NCI-H1092 treated with DMSO at 0.1 percent for 48 hours (cell line): ENCODE measurements at regions not wholly inside any gene's neighbourhood (a gene's known extent, or its start where the extent isn't known, plus 50 kb on each side); places are given as distances from the start of the nearest gene placed in this dataset.
"Not testable (repeated sequence)": the region's sequence is repeated elsewhere in the genome, so short reads cannot be mapped to it uniquely, and the experiment has no call there.

Experiments
- DNase-seq: peaks from one replicate; lab custom pipeline; 2025; lab: John Stamatoyannopoulos, UW

- peak; percentile 73 for DNase-seq
These were observed 53.9 kb downstream of the OTOR start for GRCh38 chr20:16801919-16802651.

GRCh38 chr20:16802652-16802935 is 54.4 kb downstream of the OTOR start:
- no peak for DNase-seq

- DNase-seq: peak; percentile 60
These were observed 56.0 kb downstream of the OTOR start for GRCh38 chr20:16803965-16804792.

GRCh38 chr20:16804793-16805187 is 56.6 kb downstream of the OTOR start:
- DNase-seq: no peak

- no peak for DNase-seq
These were observed 57.9 kb downstream of the OTOR start for GRCh38 chr20:16806061-16806460.

- DNase-seq: no peak
These were observed 58.7 kb downstream of the OTOR start for GRCh38 chr20:16806886-16807285.

GRCh38 chr20:16808796-16809195 is 60.6 kb downstream of the OTOR start:
- DNase-seq: peak; percentile 77

GRCh38 chr20:16810216-16810615 is 62.1 kb downstream of the OTOR start:
- DNase-seq: no peak

- DNase-seq: no peak
These were observed 68.0 kb downstream of the OTOR start for GRCh38 chr20:16816192-16816591.

GRCh38 chr20:16819483-16819882 is 71.3 kb downstream of the OTOR start:
- DNase-seq: no peak

- peak; percentile 61 for DNase-seq
These were observed 73.3 kb downstream of the OTOR start for GRCh38 chr20:16821211-16822089.

- no peak for DNase-seq
These were observed 76.5 kb downstream of the OTOR start for GRCh38 chr20:16824664-16825063.

- no peak for DNase-seq
These were observed 80.6 kb downstream of the OTOR start for GRCh38 chr20:16828666-16829305.

- DNase-seq: not testable (repeated sequence)
These were observed 87.5 kb downstream of the OTOR start for GRCh38 chr20:16835690-16836089.

GRCh38 chr20:16842486-16843120 is 94.4 kb downstream of the OTOR start:
- no peak for DNase-seq

GRCh38 chr20:16844406-16844805 is 96.2 kb downstream of the OTOR start:
- no peak for DNase-seq

- no peak for DNase-seq
These were observed 97.8 kb downstream of the OTOR start for GRCh38 chr20:16846006-16846405.

- no peak for DNase-seq
These were observed 99.9 kb downstream of the OTOR start for GRCh38 chr20:16848061-16848460.

- no peak for DNase-seq
These were observed 100.4 kb downstream of the OTOR start for GRCh38 chr20:16848526-16848925.

- DNase-seq: no peak
These were observed 112.8 kb downstream of the OTOR start for GRCh38 chr20:16860914-16861313.

GRCh38 chr20:16861708-16862107 is 113.5 kb downstream of the OTOR start:
- no peak for DNase-seq

- DNase-seq: no peak
These were observed 115.1 kb downstream of the OTOR start for GRCh38 chr20:16863303-16863702.
